HL-60 (cell line): ENCODE measurements at regions not wholly inside any gene's neighbourhood (a gene's known extent, or its start where the extent isn't known, plus 50 kb on each side); places are given as distances from the start of the nearest gene placed in this dataset.
A peak's percentile ranks its signal among the peaks of the same experiment; 100 is the strongest.
"Not testable (repeated sequence)": the region's sequence is repeated elsewhere in the genome, so short reads cannot be mapped to it uniquely, and the experiment has no call there.

Source experiments
- DNase-seq, 2 experiments: peaks; one replicate each; pipeline ENCODE4 v3.0.0-alpha.2; 2010 to 2020; ENCODE audit warnings: low read depth in 1 of 2, low spot score in 1 of 2
- H3K27ac ChIP-seq: fragments of 250-450 bp; sonication (Bioruptor Pico); replicated peaks from 2 replicates; pipeline ENCODE4 v1.5.1; 2020; ENCODE audit warnings: mild to moderate bottlenecking, moderate library complexity
- H3K27me3 ChIP-seq: fragments of 250-450 bp; sonication (Bioruptor Pico); 2 replicates; pipeline ENCODE4 v1.5.1; 2021; ENCODE audit warnings: mild to moderate bottlenecking, moderate library complexity; ENCODE audit not compliant: insufficient read depth, poor library complexity, severe bottlenecking
- H3K4me3 ChIP-seq: replicated peaks from 2 replicates; pipeline ENCODE4 v1.5.1; 2011; ENCODE audit warnings: mild to moderate bottlenecking, control low read depth, low read length; ENCODE audit not compliant: insufficient read depth
- GABPA ChIP-seq: IDR thresholded peaks from 2 replicates; pipeline ENCODE4 v1.6.1; 2012; ENCODE audit warnings: low read depth
- POLR2AphosphoS5 ChIP-seq: IDR thresholded peaks from 2 replicates; pipeline ENCODE4 v1.6.1; 2012; ENCODE audit warnings: low read depth
- SPI1 ChIP-seq: IDR thresholded peaks from 2 replicates; pipeline ENCODE4 v1.6.1; 2012; ENCODE audit warnings: low read depth, mild to moderate bottlenecking, borderline replicate concordance
- TF ChIP-seq, protein P1 (sequence below): IDR thresholded peaks from one replicate; pipeline ENCODE4 v1.5.1; 2011; ENCODE audit warnings: low read length, control low read depth, inconsistent platforms; ENCODE audit not compliant: insufficient read depth
- TF ChIP-seq, protein P2 (sequence below): IDR thresholded peaks from 2 replicates; pipeline ENCODE4 v1.6.1; 2012; ENCODE audit warnings: low read depth; ENCODE audit not compliant: insufficient replicate concordance

DNA sequence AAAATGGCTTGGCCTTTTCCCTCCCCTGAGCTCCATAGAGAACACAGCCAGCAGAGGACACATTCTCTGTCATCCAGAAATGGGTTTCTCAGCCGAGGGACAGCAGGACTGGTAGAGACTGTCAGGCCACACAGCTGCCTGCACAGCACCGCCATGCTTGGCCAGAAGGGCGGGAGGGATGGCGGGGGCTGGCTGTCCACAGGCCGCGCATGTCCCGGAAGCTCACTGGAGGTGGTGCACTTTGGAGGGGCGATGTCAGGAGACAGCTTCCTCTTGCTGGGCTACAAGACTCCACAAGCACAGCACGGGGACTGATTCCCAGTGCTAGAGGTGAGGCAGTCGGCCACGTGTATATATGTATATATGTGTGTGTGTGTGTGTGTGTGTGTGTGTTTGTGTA lies 125.3 kb downstream of the GOLGA6L4 start:
- not testable (repeated sequence) for H3K27me3 ChIP-seq, H3K27ac ChIP-seq, DNase-seq, H3K4me3 ChIP-seq

DNA sequence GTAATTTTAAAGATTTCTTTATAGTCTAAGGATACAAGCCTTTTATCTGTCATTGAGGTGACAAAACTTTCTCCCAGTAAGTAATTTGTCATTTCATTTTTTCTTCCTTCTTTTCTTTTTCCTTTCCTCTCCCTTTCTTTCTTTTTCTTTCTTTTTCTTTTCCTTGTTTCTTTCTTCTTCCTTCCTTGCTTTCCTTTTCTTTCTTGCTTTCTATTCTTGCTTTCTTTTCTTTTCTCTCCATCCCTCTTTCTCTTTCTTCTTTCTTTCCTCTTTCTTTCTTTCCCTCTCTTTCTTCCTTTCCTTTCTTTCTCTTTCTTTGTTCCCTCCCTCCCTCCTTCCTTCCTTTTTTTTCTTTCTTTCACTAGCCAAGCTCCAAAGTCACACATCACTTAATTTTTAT lies 148.8 kb downstream of the GOLGA6L4 start:
- DNase-seq, H3K4me3 ChIP-seq, H3K27me3 ChIP-seq, H3K27ac ChIP-seq: not testable (repeated sequence)

GRCh38 chr15:84387086-84387485 lies 151.5 kb downstream of the GOLGA6L4 start:
- peak in 1 of 2 experiments; percentile 0 for DNase-seq
- H3K4me3 ChIP-seq: no peak overlapping the region
- H3K27ac ChIP-seq: no peak overlapping the region
- no peak for TF ChIP-seq POLR2AphosphoS5
- TF ChIP-seq SPI1: no peak
- TF ChIP-seq, protein P1, sequence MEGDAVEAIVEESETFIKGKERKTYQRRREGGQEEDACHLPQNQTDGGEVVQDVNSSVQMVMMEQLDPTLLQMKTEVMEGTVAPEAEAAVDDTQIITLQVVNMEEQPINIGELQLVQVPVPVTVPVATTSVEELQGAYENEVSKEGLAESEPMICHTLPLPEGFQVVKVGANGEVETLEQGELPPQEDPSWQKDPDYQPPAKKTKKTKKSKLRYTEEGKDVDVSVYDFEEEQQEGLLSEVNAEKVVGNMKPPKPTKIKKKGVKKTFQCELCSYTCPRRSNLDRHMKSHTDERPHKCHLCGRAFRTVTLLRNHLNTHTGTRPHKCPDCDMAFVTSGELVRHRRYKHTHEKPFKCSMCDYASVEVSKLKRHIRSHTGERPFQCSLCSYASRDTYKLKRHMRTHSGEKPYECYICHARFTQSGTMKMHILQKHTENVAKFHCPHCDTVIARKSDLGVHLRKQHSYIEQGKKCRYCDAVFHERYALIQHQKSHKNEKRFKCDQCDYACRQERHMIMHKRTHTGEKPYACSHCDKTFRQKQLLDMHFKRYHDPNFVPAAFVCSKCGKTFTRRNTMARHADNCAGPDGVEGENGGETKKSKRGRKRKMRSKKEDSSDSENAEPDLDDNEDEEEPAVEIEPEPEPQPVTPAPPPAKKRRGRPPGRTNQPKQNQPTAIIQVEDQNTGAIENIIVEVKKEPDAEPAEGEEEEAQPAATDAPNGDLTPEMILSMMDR: no peak
- TF ChIP-seq GABPA: no peak
- TF ChIP-seq, protein P2, sequence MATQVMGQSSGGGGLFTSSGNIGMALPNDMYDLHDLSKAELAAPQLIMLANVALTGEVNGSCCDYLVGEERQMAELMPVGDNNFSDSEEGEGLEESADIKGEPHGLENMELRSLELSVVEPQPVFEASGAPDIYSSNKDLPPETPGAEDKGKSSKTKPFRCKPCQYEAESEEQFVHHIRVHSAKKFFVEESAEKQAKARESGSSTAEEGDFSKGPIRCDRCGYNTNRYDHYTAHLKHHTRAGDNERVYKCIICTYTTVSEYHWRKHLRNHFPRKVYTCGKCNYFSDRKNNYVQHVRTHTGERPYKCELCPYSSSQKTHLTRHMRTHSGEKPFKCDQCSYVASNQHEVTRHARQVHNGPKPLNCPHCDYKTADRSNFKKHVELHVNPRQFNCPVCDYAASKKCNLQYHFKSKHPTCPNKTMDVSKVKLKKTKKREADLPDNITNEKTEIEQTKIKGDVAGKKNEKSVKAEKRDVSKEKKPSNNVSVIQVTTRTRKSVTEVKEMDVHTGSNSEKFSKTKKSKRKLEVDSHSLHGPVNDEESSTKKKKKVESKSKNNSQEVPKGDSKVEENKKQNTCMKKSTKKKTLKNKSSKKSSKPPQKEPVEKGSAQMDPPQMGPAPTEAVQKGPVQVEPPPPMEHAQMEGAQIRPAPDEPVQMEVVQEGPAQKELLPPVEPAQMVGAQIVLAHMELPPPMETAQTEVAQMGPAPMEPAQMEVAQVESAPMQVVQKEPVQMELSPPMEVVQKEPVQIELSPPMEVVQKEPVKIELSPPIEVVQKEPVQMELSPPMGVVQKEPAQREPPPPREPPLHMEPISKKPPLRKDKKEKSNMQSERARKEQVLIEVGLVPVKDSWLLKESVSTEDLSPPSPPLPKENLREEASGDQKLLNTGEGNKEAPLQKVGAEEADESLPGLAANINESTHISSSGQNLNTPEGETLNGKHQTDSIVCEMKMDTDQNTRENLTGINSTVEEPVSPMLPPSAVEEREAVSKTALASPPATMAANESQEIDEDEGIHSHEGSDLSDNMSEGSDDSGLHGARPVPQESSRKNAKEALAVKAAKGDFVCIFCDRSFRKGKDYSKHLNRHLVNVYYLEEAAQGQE: no peak
- no peaks in the 10 kb centered on the region for H3K27me3 ChIP-seq

DNA sequence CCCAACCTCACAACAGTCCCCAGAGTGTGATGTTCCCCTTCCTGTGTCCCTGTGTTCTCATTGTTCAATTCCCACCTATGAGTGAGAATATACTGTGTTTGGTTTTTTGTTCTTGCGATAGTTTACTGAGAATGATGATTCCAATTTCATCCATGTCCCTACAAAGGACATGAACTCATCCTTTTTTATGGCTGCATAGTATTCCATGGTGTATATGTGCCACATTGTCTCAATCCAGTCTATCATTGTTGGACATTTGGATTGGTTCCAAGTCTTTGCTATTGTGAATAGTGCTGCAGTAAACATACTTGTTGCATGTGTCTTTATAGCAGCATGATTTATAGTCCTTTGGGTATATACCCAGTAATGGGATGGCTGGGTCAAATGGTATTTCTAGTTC lies 152.6 kb downstream of the GOLGA6L4 start:
- H3K4me3 ChIP-seq, H3K27ac ChIP-seq, H3K27me3 ChIP-seq, DNase-seq: not testable (repeated sequence)

- H3K4me3 ChIP-seq, H3K27ac ChIP-seq: not testable (repeated sequence)
These were observed 153.1 kb downstream of the GOLGA6L4 start for GRCh38 chr15:84388638-84389037.

GRCh38 chr15:84390324-84390723 lies 154.8 kb downstream of the GOLGA6L4 start:
- H3K27me3 ChIP-seq, H3K27ac ChIP-seq, H3K4me3 ChIP-seq: not testable (repeated sequence)
- peak in 1 of 2 experiments; percentile 0 for DNase-seq

More at GRCh38 chr15:84388638-84389037, 153.1 kb downstream of the GOLGA6L4 start:
- DNase-seq, H3K27me3 ChIP-seq: not testable (repeated sequence)

DNA sequence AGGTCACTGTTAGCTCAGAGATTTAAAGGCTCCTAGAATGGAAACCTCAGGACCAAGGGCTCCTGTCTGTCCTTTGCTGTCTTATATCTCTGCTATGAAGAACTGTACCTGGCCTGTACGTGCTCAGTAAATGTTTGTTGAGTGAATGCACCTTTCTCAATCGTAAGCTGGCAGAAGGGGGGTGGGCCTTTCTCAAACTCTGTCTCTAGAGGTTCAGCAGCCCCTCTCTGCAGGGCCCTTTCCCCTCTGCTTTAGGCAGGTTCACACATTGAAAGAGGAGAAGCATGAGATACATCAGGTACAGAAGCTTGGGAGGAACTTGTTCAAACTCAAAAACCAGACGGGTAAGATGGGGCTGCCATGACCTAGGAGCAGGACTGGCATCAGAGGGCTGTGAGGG lies 155.6 kb downstream of the GOLGA6L4 start:
- DNase-seq: no peak
- H3K4me3 ChIP-seq: no peak overlapping the region
- H3K27ac ChIP-seq: no peak overlapping the region
- no peaks in the 10 kb centered on the region for H3K27me3 ChIP-seq
- TF ChIP-seq, protein P1: no peak
- no peak for TF ChIP-seq SPI1
- TF ChIP-seq, protein P2: no peak
- no peak for TF ChIP-seq GABPA
- TF ChIP-seq POLR2AphosphoS5: no peak

DNA sequence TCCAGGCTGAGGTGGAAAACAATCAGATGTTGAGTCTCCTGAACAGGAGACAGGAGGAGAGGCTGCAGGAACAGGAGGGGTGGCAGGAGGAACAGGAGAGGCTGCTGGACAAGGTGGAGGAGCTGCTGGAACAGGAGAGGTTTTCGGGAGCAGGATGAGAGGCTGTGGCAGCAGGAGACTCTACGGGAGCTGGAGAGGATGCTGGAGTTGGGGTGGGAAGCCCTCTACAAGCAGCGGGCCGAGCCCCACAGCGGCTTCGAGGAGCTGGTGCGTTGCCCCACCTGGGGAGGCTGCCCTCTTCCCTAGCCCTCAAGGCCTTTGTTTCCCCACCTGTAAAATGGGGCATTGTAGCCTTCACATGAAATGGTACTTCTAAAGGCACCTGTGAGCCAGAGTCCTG lies 156.4 kb downstream of the GOLGA6L4 start:
- not testable (repeated sequence) for H3K27me3 ChIP-seq, H3K27ac ChIP-seq, H3K4me3 ChIP-seq
- DNase-seq: peak in 1 of 2 experiments; percentile 0

DNA sequence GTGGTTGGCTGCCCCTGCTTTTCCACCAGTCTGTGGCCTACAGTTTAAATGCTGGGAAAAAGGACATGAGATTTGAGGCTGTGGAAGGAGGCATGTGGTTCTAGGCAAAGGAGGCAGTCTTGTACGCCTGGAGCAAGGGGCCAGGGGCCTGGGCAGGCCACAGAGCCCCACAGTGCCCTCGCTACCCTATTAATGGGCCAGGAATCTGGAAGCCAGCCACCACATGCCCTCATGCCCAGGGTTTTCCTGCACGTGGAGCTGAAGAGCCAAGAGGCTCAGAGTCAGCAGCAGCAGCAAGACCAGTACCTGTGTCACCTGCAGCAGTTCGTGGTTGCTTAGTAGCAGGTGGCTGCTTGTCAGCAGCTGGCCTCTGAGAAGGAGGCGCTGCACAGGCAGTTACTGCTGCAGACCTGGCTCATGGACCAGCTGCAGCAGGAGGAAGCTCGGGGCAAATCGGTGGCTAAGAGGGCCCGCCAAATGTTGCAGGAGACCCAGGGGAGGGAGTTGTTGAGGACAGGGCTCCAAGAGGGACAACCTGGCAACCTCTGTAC lies 157.9 kb downstream of the GOLGA6L4 start:
- H3K27me3 ChIP-seq, H3K4me3 ChIP-seq, DNase-seq, H3K27ac ChIP-seq: not testable (repeated sequence)
